ENCODE measurements at regions not wholly inside any gene's neighbourhood (a gene's known extent, or its start where the extent isn't known, plus 50 kb on each side); places are given as distances from the start of the nearest gene placed in this dataset.

GRCh38 chr14:83556065-83556464 lies 1973.9 kb upstream of the FLRT2 start:
- H3K4me1 Mint-ChIP-seq (ENCODE audit: low read depth): no peaks in the 10 kb centered on the region
- H3K9me3 Mint-ChIP-seq: peaks cover 9% of the 10 kb centered on the region
- H3K36me3 Mint-ChIP-seq (ENCODE audit: low read depth): no peaks in the 10 kb centered on the region
- no peak overlapping the region for H3K4me3 Mint-ChIP-seq
- H3K27ac Mint-ChIP-seq: no peak overlapping the region
- H3K27me3 Mint-ChIP-seq: no peaks in the 10 kb centered on the region

- no peak overlapping the region for H3K4me3 Mint-ChIP-seq
- H3K36me3 Mint-ChIP-seq (ENCODE audit: low read depth): no peaks in the 10 kb centered on the region
- H3K9me3 Mint-ChIP-seq: peaks cover 9% of the 10 kb centered on the region
- H3K27me3 Mint-ChIP-seq: no peaks in the 10 kb centered on the region
- no peak overlapping the region for H3K27ac Mint-ChIP-seq
- H3K4me1 Mint-ChIP-seq (ENCODE audit: low read depth): no peaks in the 10 kb centered on the region
These were observed 1973.0 kb upstream of the FLRT2 start for GRCh38 chr14:83556746-83557453.

GRCh38 chr14:83558946-83559345 lies 1971.0 kb upstream of the FLRT2 start:
- H3K9me3 Mint-ChIP-seq: peaks cover 9% of the 10 kb centered on the region
- H3K4me3 Mint-ChIP-seq: no peak overlapping the region
- H3K27me3 Mint-ChIP-seq: no peaks in the 10 kb centered on the region
- H3K36me3 Mint-ChIP-seq (ENCODE audit: low read depth): no peaks in the 10 kb centered on the region
- H3K4me1 Mint-ChIP-seq (ENCODE audit: low read depth): no peaks in the 10 kb centered on the region
- no peak overlapping the region for H3K27ac Mint-ChIP-seq

- Mint-ChIP-seq H3K9me3 (peaks cover 6% of the 10 kb centered on the region), H3K27me3 (no peaks in the 10 kb centered on the region), H3K36me3 (ENCODE audit: low read depth) (no peaks in the 10 kb centered on the region), H3K27ac (no peak overlapping the region), H3K4me1 (ENCODE audit: low read depth) (no peaks in the 10 kb centered on the region), H3K4me3 (no peak overlapping the region)
These were observed 1970.2 kb upstream of the FLRT2 start for GRCh38 chr14:83559721-83560120.

DNA sequence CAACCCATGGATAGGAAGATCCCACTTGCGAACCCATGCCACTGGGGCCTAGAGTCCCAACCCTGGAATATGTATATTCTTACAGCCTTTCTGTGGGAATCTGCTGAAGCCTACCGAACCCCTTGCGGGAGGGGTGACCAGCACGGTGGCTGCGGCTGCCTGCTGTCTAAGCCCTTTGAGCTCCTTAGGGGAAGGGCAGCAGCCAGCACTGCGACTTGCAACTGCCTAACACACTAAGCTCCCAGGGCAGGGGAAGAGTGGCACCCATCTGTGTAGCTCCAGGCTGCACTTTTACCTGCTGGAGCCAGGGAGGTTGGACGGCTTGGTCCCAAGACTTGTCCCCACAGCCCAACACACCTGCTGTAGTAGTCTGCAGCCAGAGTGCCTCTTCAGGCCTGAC lies 1968.7 kb upstream of the FLRT2 start:
- Mint-ChIP-seq H3K27me3 (no peaks in the 10 kb centered on the region), H3K9me3 (peaks cover 6% of the 10 kb centered on the region), H3K27ac (no peak overlapping the region), H3K36me3 (ENCODE audit: low read depth) (no peaks in the 10 kb centered on the region), H3K4me3 (no peak overlapping the region), H3K4me1 (ENCODE audit: low read depth) (no peaks in the 10 kb centered on the region)

DNA sequence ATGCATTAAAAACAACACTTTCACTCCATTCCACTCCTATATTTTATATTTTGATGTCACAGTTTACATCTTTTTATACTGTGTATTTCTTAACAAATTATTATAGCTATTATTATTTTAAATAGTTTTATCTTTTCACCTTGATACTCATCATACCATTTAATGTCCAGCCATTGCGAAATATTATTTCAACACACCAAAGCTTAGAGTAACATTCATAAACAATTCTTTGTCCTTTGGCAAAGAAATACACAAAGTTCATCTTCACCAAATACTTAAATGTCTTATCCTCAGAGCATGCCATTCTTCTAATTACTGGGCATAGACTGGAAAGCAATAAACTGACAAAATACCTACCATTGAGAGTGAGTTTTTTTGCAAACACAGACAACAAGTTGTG lies 1963.4 kb upstream of the FLRT2 start:
- Mint-ChIP-seq H3K4me3 (no peak overlapping the region), H3K9me3 (peaks cover 4% of the 10 kb centered on the region), H3K4me1 (ENCODE audit: low read depth) (no peaks in the 10 kb centered on the region), H3K27me3 (no peaks in the 10 kb centered on the region), H3K27ac (no peak overlapping the region), H3K36me3 (ENCODE audit: low read depth) (no peaks in the 10 kb centered on the region)

- Mint-ChIP-seq H3K36me3 (ENCODE audit: low read depth) (no peaks in the 10 kb centered on the region), H3K9me3 (peaks cover 4% of the 10 kb centered on the region), H3K27ac (no peak overlapping the region), H3K27me3 (no peaks in the 10 kb centered on the region), H3K4me1 (ENCODE audit: low read depth) (no peaks in the 10 kb centered on the region), H3K4me3 (no peak overlapping the region)
These were observed 1961.8 kb upstream of the FLRT2 start for GRCh38 chr14:83568141-83568540.

DNA sequence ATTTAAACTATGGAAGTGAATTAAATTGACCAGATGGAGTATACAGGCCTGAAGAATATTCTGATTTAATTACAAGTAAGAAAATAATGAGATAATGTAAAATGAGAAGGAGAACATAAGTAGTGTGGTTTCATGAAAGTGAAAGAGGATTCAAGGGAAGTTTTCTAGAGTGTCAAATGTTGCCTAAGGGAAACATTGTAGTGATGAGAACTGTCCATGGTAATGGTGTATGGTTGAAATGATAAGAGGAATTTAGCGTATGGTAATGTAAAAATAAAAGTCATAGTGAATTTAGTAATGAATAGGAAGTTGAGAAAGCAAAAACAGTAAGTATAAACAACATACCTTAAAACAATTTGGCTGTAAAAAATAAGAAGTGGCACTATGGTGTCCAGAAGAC lies 1954.6 kb upstream of the FLRT2 start:
- Mint-ChIP-seq H3K36me3 (ENCODE audit: low read depth) (no peaks in the 10 kb centered on the region), H3K4me3 (no peak overlapping the region), H3K9me3 (peaks cover 13% of the 10 kb centered on the region), H3K4me1 (ENCODE audit: low read depth) (no peaks in the 10 kb centered on the region), H3K27ac (no peak overlapping the region), H3K27me3 (no peaks in the 10 kb centered on the region)

DNA sequence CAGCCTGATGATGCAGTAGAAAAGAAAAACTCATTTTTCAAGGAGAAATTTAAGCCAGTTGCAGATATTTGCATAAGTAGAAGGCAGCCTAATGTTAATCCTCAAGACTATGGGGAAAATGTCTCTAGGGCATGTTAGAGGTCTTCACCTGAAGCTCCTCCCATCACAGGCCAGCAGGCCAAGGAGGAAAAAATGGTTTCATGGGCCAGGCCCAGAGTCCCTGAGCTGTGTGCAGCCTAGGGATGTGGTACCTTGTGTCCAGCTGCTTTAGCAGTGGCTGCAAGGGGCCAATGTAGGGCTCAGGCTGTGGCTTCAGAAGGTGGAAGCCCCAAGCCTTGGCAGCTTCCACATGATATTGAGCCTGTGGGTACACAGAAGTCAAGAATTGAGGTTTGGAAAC lies 1946.7 kb upstream of the FLRT2 start:
- Mint-ChIP-seq H3K4me1 (ENCODE audit: low read depth) (no peaks in the 10 kb centered on the region), H3K9me3 (peaks cover 10% of the 10 kb centered on the region), H3K36me3 (ENCODE audit: low read depth) (no peaks in the 10 kb centered on the region), H3K4me3 (no peak overlapping the region), H3K27ac (no peak overlapping the region), H3K27me3 (no peaks in the 10 kb centered on the region)

DNA sequence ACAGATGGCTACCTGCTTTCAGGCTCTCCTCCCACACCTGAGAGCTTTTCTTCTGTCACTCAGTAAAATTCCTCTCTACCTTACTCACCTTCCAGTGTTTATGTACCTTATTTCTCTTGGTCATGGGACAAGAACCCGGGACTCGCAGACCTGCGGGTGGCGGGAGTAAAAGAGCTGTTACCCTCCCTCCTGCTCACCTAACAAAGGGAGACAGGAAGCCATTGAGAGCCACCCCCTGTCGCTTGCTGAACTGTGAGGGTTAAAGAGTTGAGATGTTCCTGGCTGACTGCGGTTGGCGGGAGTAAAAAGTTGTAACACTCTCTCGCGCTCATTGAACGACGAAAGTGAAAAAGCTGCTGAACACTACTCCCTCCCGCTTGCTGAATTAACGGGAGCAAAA lies 1935.1 kb upstream of the FLRT2 start:
- H3K27ac Mint-ChIP-seq: no peak overlapping the region
- no peak overlapping the region for H3K4me3 Mint-ChIP-seq
- H3K27me3 Mint-ChIP-seq: no peaks in the 10 kb centered on the region
- H3K36me3 Mint-ChIP-seq (ENCODE audit: low read depth): no peaks in the 10 kb centered on the region
- H3K4me1 Mint-ChIP-seq (ENCODE audit: low read depth): no peaks in the 10 kb centered on the region
- peaks cover 4% of the 10 kb centered on the region for H3K9me3 Mint-ChIP-seq

DNA sequence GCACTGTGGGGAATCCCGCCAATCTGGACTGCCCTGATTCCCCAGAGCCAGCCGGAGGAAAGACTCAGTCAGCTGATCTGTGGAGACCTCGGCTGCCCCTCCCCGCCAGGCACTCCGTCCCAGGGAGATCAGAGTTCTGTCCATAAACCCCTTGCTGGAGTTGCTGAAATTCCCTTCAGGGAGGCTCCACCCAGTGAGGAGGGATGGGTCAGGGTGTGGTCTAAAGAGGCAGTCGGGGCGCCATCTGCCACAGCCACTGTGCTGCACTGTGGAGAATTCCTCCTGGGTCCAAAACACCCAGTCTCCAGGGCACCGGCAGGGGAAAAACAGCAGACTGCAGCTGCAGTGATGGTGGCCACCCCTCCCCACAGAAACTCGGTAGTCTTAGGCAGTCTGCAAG lies 1922.3 kb upstream of the FLRT2 start:
- no peaks in the 10 kb centered on the region for H3K4me1 Mint-ChIP-seq (ENCODE audit: low read depth)
- no peaks in the 10 kb centered on the region for H3K27me3 Mint-ChIP-seq
- H3K27ac Mint-ChIP-seq: no peak overlapping the region
- no peaks in the 10 kb centered on the region for H3K36me3 Mint-ChIP-seq (ENCODE audit: low read depth)
- H3K4me3 Mint-ChIP-seq: no peak overlapping the region
- peaks cover 27% of the 10 kb centered on the region for H3K9me3 Mint-ChIP-seq

- H3K27ac Mint-ChIP-seq: no peak overlapping the region
- H3K9me3 Mint-ChIP-seq: peaks cover 8% of the 10 kb centered on the region
- no peaks in the 10 kb centered on the region for H3K36me3 Mint-ChIP-seq (ENCODE audit: low read depth)
- H3K4me3 Mint-ChIP-seq: no peak overlapping the region
- no peaks in the 10 kb centered on the region for H3K27me3 Mint-ChIP-seq
- no peaks in the 10 kb centered on the region for H3K4me1 Mint-ChIP-seq (ENCODE audit: low read depth)
These were observed 1918.5 kb upstream of the FLRT2 start for GRCh38 chr14:83611491-83611890.

GRCh38 chr14:83611906-83612390 lies 1918.0 kb upstream of the FLRT2 start:
- no peak overlapping the region for H3K27ac Mint-ChIP-seq
- no peak overlapping the region for H3K4me3 Mint-ChIP-seq
- no peaks in the 10 kb centered on the region for H3K27me3 Mint-ChIP-seq
- no peaks in the 10 kb centered on the region for H3K36me3 Mint-ChIP-seq (ENCODE audit: low read depth)
- peaks cover 4% of the 10 kb centered on the region for H3K9me3 Mint-ChIP-seq
- no peaks in the 10 kb centered on the region for H3K4me1 Mint-ChIP-seq (ENCODE audit: low read depth)

- H3K4me1 Mint-ChIP-seq (ENCODE audit: low read depth): no peaks in the 10 kb centered on the region
- peaks cover 14% of the 10 kb centered on the region for H3K9me3 Mint-ChIP-seq
- H3K4me3 Mint-ChIP-seq: no peak overlapping the region
- no peaks in the 10 kb centered on the region for H3K27me3 Mint-ChIP-seq
- H3K27ac Mint-ChIP-seq: no peak overlapping the region
- H3K36me3 Mint-ChIP-seq (ENCODE audit: low read depth): no peaks in the 10 kb centered on the region
These were observed 1915.0 kb upstream of the FLRT2 start for GRCh38 chr14:83614956-83615355.

DNA sequence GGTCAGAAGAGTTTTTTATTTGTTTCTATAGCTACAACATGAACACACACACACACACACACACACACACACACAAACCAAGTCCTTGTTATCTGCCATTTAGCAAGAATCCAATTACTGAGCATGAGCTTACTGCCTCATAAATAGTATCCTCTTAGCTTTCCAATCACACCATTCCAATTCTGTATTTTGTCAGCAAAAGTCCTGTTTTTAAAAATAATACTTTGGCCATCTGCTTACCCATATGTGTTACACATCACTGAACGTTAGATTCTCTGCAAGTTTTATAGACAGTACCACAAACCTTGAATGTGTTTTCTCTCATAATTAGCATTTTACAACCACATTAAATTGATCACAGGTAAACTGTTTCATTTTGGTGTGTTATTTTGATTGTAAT lies 1905.4 kb upstream of the FLRT2 start:
- H3K4me1 Mint-ChIP-seq (ENCODE audit: low read depth): no peaks in the 10 kb centered on the region

DNA sequence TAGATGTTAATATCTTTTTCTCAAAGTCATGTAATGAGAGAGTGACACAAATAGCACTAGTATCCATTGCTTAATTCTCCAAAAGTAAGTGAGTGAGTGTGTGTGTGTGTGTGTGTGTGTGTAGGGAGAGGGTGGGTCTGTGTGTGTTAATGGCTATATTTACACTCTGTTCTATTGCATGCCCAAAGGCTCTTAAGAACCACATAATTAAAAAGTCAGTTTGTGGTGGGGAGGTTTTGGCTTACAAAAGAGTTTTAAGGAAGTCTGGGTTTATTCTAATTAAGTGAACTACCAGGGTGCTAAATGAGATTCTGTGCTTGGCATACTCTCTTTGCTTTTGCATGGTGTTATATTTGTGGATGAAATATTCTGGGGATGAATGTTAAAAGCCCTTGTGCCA lies 1897.6 kb upstream of the FLRT2 start:
- H3K4me3 Mint-ChIP-seq: no peak overlapping the region
- no peaks in the 10 kb centered on the region for H3K36me3 Mint-ChIP-seq (ENCODE audit: low read depth)
- no peaks in the 10 kb centered on the region for H3K4me1 Mint-ChIP-seq (ENCODE audit: low read depth)

More for the DNA sequence above, 1905.4 kb upstream of the FLRT2 start:
- Mint-ChIP-seq H3K36me3 (ENCODE audit: low read depth) (no peaks in the 10 kb centered on the region), H3K27me3 (no peaks in the 10 kb centered on the region), H3K27ac (no peak overlapping the region), H3K9me3 (peaks cover 14% of the 10 kb centered on the region), H3K4me3 (no peak overlapping the region)

More for the DNA sequence above, 1897.6 kb upstream of the FLRT2 start:
- peaks cover 8% of the 10 kb centered on the region for H3K9me3 Mint-ChIP-seq
- no peak overlapping the region for H3K27ac Mint-ChIP-seq
- no peaks in the 10 kb centered on the region for H3K27me3 Mint-ChIP-seq

Measured in stimulated activated naive CD8-positive, alpha-beta T cell treated with anti-CD3 and anti-CD28 coated beads, Interleukin-15, Interleukin-2, amounts not matched to agents 100 ng/mL and 50 ng/mL, for 24 hours (primary cell).